HEK293T (cell line): ENCODE measurements at regions not wholly inside any gene's neighbourhood (a gene's known extent, or its start where the extent isn't known, plus 50 kb on each side); places are given as distances from the start of the nearest gene placed in this dataset.

ENCODE experiments used
- CTCF ChIA-PET: fragments of 350-600 bp; formaldehyde crosslinking; extraction: SDS; loops from one replicate; lab custom pipeline; 2021; ENCODE audit warnings: antibody characterized with exemption, inconsistent platforms; lab: Yijun Ruan, JAX
- POLR2A ChIA-PET: fragments of 350-600 bp; formaldehyde crosslinking; extraction: SDS; loops from one replicate; lab custom pipeline; 2020; ENCODE audit warnings: antibody characterized with exemption, inconsistent platforms; lab: Yijun Ruan, JAX
- DNase-seq: peaks from one replicate; pipeline ENCODE4 v3.0.0; 2012; ENCODE audit warnings: mixed read lengths; ENCODE audit errors: extremely low spot score
- ARNT ChIP-seq: fragments of 450-650 bp; IDR thresholded peaks from 2 replicates; pipeline ENCODE4 v1.6.1; 2017; ENCODE audit warnings: mild to moderate bottlenecking
- BHLHE40 ChIP-seq: fragments of 450-650 bp; IDR thresholded peaks from 2 replicates; pipeline ENCODE4 v1.6.1; 2016; ENCODE audit warnings: mild to moderate bottlenecking, moderate library complexity, borderline replicate concordance
- CTBP1 ChIP-seq: fragments of 450-650 bp; IDR thresholded peaks from 2 replicates; pipeline ENCODE4 v1.6.1; 2016; ENCODE audit warnings: borderline replicate concordance
- ELF4 ChIP-seq: fragments of 450-650 bp; IDR thresholded peaks from 2 replicates; pipeline ENCODE4 v1.6.1; 2017; ENCODE audit warnings: antibody characterized with exemption
- FOXA1 ChIP-seq: fragments of 450-650 bp; IDR thresholded peaks from 2 replicates; pipeline ENCODE4 v1.6.1; 2016; ENCODE audit warnings: mild to moderate bottlenecking
- FOXK2 ChIP-seq: fragments of 450-650 bp; IDR thresholded peaks from 2 replicates; pipeline ENCODE4 v1.6.1; 2016; ENCODE audit warnings: mild to moderate bottlenecking
- FOXM1 ChIP-seq: fragments of 450-650 bp; IDR thresholded peaks from 2 replicates; pipeline ENCODE4 v1.6.1; 2017; ENCODE audit warnings: mild to moderate bottlenecking, borderline replicate concordance
- HDGF ChIP-seq: fragments of 450-650 bp; IDR thresholded peaks from 2 replicates; pipeline ENCODE4 v1.6.1; 2017; ENCODE audit warnings: antibody characterized with exemption, borderline replicate concordance
- L3MBTL2 ChIP-seq: fragments of 450-650 bp; conservative IDR thresholded peaks from 2 replicates; pipeline ENCODE4 v1.6.1; 2016; ENCODE audit warnings: mild to moderate bottlenecking
- LEF1 ChIP-seq: fragments of 450-650 bp; IDR thresholded peaks from 2 replicates; pipeline ENCODE4 v1.6.1; 2017; ENCODE audit warnings: mild to moderate bottlenecking, borderline replicate concordance
- NFRKB ChIP-seq: fragments of 450-650 bp; IDR thresholded peaks from 2 replicates; pipeline ENCODE4 v1.6.1; 2016; ENCODE audit warnings: mild to moderate bottlenecking, moderate library complexity
- SP1 ChIP-seq: fragments of 450-650 bp; IDR thresholded peaks from 2 replicates; pipeline ENCODE4 v1.6.1; 2017
- SUZ12 ChIP-seq: fragments of 450-650 bp; IDR thresholded peaks from 2 replicates; pipeline ENCODE4 v1.6.1; 2016; ENCODE audit warnings: mild to moderate bottlenecking
- TARDBP ChIP-seq: fragments of 450-650 bp; IDR thresholded peaks from 2 replicates; pipeline ENCODE4 v1.6.1; 2016
- ZNF384 ChIP-seq: fragments of 450-650 bp; IDR thresholded peaks from 2 replicates; pipeline ENCODE4 v1.6.1; 2016
- TF ChIP-seq, protein P1 (sequence below): fragments of 450-650 bp; IDR thresholded peaks from 2 replicates; pipeline ENCODE4 v1.6.1; 2016

DNA sequence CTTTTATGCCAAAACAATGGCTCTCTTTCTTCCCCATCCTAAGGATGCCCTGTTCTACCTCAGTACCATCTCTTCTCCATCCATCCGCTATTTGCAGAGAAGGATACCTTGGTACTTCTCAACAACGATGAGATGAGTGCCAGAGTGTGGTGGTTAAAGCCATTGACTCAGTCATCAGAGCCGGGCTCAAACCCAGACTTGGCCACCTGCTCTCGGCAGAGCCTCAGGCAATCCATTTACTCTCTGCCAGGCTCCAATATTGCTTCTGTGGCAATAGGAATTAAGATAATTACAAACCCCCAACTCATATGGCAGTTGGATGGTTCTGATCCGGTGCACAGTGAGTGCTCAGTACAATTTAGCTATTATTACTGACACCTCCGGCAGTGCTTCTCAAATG lies 121.3 kb downstream of the PRLHR start:
- ChIA-PET POLR2A (no interaction called here), CTCF (interaction anchor here (2.1 kb wide), 1 partner anchor 14 kb away, joined by 5 read pairs; no protein-coding TSS in a partner anchor)
- DNase-seq = no peak
- TF ChIP-seq ZNF384 (no peak), CTBP1 (no peak), NFRKB (no peak), BHLHE40 (no peak), LEF1 (no peak), FOXA1 (no peak), FOXK2 (no peak), HDGF (no peak), TARDBP (no peak), SP1 (no peak), ARNT (no peak), ELF4 (no peak), SUZ12 (no peak), L3MBTL2 (no peak), FOXM1 (no peak)
- TF ChIP-seq, protein P1, sequence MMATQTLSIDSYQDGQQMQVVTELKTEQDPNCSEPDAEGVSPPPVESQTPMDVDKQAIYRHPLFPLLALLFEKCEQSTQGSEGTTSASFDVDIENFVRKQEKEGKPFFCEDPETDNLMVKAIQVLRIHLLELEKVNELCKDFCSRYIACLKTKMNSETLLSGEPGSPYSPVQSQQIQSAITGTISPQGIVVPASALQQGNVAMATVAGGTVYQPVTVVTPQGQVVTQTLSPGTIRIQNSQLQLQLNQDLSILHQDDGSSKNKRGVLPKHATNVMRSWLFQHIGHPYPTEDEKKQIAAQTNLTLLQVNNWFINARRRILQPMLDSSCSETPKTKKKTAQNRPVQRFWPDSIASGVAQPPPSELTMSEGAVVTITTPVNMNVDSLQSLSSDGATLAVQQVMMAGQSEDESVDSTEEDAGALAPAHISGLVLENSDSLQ = no peak

- DNase-seq = no peak
- ChIA-PET CTCF (interaction anchor here (0.6 kb wide), 1 partner anchor 72 kb away, joined by 3 read pairs; no protein-coding TSS in a partner anchor), POLR2A (no interaction called here)
- TF ChIP-seq FOXK2 = no peak
- no peak for TF ChIP-seq BHLHE40
- TF ChIP-seq LEF1 = no peak
- no peak for TF ChIP-seq ELF4
- no peak for TF ChIP-seq HDGF
- TF ChIP-seq FOXA1 = no peak
- no peak for TF ChIP-seq ZNF384
- no peak for TF ChIP-seq L3MBTL2
- TF ChIP-seq SP1 = no peak
- TF ChIP-seq, protein P1 = no peak
- TF ChIP-seq SUZ12 = no peak
- TF ChIP-seq ARNT = no peak
Observed at GRCh38 chr10:118473305-118473960, 122.0 kb downstream of the PRLHR start.

DNA sequence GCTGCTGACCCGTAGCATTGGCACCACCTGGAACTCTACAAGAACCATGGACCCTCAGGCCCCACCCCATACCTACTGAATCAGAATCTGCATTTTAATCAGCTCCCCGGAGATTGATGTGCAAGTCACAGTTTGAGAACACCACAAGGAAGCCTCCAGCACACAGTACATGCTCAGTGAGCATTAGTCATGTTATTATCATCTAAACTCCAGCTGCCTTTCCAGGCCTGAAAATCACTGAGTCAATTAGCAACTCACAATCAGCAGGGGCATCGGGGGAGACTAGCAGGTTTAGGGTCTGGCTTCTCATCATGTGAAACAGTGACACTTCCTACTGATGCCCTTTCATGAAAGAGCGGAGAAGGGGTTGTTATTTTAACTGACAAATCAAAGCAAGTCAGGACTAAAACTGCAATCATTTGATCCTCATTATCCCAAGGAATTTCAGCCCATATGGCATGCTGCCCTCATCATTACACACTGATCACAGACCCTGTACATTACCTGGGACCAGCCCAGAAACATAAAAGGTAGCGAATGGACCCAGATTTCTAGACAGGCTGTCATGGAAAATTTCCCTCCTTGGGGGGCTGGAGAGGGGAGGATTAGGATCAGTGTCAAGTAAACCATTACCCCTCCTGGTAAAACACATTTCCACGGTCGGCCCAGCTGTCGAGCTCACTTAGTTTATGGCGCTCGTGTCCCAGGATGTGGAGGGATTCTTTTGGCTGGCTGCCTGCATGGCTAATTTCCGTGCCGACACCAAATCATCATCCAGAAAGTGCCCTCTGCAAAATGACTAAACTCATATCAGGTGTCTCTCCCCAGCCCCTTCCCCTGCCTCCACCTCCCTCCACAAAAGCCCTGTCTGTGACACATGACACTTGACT lies 122.8 kb downstream of the PRLHR start:
- ChIA-PET CTCF (interaction anchor here (0.5 to 0.6 kb wide), 2 partner anchors 224 to 477 kb away, joined by 3 read pairs; no protein-coding TSS in a partner anchor), POLR2A (no interaction called here)
- no peak for DNase-seq
- TF ChIP-seq ARNT = no peak
- no peak for TF ChIP-seq BHLHE40
- no peak for TF ChIP-seq TARDBP

DNA sequence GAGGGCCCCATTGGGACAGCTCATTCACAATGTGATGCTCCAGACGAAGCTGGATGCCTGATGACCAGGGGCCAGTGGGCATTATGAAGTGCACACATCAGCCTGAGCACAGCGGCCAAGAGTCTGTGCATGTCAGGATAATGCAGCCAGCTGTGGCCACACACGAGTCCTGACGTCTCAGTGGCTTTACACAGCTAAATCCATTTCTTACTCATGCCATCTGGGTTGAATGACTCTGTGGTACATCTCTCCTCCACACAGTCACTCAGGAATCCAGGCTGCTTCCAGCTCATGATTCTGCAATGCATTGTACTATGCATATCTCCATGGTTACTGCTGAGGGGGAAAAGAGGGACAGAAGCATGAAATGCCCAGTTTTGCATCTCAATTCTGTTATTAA lies 123.6 kb downstream of the PRLHR start:
- ChIA-PET POLR2A (no interaction called here), CTCF (interaction anchor here (0.5 to 0.6 kb wide), 2 partner anchors 223 to 477 kb away, joined by 3 read pairs; no protein-coding TSS in a partner anchor)
- no peak for DNase-seq
- TF ChIP-seq ELF4 = no peak
- no peak for TF ChIP-seq HDGF
- TF ChIP-seq SUZ12 = no peak

DNA sequence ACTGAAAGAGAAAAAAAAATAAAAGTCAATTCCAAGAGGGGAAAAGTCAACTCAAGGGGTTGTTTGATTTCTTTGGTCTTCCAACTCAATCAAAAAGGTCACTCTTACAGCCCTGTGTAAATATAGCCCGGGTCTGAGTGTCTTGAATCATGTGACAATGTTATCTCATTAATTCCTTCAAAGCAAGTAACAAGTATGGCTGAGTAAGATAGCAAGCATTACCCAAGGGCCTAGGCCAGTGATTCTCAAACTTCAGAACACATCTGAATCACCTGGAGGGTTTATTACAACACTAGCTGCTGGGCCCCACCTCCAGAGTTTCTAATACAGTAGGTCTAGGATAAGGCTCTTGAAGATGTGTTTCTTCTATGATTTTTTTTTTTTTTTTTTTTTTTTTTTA lies 125.0 kb downstream of the PRLHR start:
- DNase-seq = no peak
- POLR2A ChIA-PET = no interaction called here
- no peak for TF ChIP-seq FOXA1
- TF ChIP-seq L3MBTL2 = no peak
- TF ChIP-seq FOXM1 = no peak
- TF ChIP-seq TARDBP = no peak
- no peak for TF ChIP-seq SUZ12
- CTCF ChIA-PET = interaction anchor here (1.1 kb wide), 1 partner anchor 11 kb away, joined by 3 read pairs; no protein-coding TSS in a partner anchor

DNA sequence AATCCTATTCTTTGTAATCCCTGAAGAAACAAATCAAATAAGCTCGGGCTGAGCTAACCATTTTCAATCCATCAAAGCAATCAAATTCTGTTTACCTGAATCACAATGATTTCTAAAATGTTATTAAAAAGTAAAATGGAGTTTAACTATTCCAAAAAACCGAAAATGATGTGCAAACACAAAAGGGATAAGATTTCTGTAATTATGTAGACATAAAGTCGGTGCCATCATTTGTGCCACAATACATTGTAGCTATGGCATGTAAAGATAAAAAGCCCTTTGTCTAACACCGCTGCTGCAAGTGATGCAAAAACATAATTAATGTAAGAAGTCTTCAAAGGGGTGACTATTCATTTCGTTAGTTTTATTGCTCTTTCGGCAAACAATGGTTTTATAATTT lies 125.1 kb upstream of the FAM204A start:
- POLR2A ChIA-PET = no interaction called here
- CTCF ChIA-PET = interaction anchor here (0.6 kb wide), 1 partner anchor 136 kb away, joined by 3 read pairs; no protein-coding TSS in a partner anchor
- DNase-seq = no peak
- TF ChIP-seq ARNT (no peak), BHLHE40 (no peak), FOXA1 (no peak), SP1 (no peak), HDGF (no peak), L3MBTL2 (no peak), LEF1 (no peak), FOXM1 (no peak), SUZ12 (no peak), ELF4 (no peak), FOXK2 (no peak), NFRKB (no peak), ZNF384 (no peak), CTBP1 (no peak), TARDBP (no peak)
- TF ChIP-seq, protein P1 = no peak
